Islet precursor cell (in vitro differentiated cells): ENCODE measurements at regions not wholly inside any gene's neighbourhood (a gene's known extent, or its start where the extent isn't known, plus 50 kb on each side); places are given as distances from the start of the nearest gene placed in this dataset.
"Not testable (repeated sequence)": the region's sequence is repeated elsewhere in the genome, so short reads cannot be mapped to it uniquely, and the experiment has no call there.

ENCODE experiments used
- DNase-seq: peaks from one replicate; pipeline ENCODE4 v3.0.0-alpha.2; 2018

- no peak for DNase-seq
Measured at GRCh38 chr14:52202151-52202550, 65.3 kb upstream of the PTGDR start.

DNA sequence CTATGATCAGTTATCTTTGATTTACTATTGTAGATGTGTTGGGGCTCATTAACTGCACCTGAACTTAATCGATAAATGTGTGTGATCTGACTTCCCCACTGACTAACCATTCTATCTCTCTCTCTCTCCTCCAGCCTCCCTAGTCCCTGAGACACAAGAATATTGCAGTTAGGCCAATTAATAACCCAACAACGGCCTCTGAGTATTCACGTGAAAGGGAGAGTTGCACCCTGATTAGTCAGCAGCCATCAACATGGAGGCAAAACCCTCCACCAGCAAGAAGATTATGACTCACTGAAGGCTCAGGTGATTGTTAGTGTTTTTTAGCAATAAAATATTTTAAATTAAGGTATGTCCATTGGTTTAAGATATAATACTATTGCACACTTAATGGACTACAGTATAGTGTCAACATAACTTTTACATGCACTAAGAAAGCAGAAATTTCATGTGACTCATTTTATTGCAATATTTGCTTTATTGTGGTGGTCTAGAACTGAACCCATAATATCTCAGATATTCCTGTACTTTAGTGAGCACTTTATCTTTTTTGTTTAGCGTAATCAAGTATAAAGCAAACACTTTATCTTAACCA is 77.1 kb upstream of the PTGDR start:
- no peak for DNase-seq

GRCh38 chr14:52189325-52189724 is 78.2 kb upstream of the PTGDR start:
- DNase-seq = no peak

DNA sequence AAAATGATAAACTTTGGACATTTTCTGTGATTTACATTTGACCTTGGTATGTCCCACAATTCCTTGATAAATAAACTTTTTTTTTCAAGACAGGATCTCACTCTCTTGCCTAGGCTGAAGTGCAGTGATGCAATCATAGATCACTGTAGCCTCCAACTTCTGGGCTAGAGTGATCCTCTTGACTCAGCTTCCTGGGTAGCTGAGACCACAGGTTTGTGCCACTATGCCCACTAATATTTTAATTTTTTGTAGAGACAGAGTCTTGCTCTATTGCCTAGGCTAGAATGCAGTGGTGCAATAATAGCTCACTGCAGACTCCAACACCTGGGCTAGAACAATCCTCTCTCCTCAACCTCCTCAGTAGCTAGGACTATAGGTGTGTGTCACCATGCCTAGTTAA is 79.1 kb upstream of the PTGDR start:
- DNase-seq = no peak

GRCh38 chr14:52185178-52185577 is 82.3 kb upstream of the PTGDR start:
- DNase-seq = no peak

DNA sequence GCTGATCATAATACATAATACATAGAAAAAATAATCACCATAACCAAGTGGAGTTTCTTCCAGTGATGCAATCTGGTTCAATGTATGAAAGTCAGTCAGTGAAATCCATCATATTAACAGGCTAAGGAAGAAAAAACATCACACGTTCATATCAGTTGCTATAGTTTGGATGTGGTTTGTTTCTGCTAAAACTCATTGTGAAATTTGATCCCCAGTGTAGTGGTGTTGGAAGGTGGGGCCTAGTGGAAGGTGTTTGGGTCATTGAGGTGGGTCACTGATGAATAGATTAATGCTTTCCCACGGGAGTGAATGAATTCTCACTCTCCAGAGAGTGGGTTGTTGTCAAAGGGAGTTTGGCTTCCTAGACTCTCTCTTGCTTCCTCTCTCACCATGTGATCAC is 84.6 kb upstream of the PTGDR start:
- no peak for DNase-seq

DNA sequence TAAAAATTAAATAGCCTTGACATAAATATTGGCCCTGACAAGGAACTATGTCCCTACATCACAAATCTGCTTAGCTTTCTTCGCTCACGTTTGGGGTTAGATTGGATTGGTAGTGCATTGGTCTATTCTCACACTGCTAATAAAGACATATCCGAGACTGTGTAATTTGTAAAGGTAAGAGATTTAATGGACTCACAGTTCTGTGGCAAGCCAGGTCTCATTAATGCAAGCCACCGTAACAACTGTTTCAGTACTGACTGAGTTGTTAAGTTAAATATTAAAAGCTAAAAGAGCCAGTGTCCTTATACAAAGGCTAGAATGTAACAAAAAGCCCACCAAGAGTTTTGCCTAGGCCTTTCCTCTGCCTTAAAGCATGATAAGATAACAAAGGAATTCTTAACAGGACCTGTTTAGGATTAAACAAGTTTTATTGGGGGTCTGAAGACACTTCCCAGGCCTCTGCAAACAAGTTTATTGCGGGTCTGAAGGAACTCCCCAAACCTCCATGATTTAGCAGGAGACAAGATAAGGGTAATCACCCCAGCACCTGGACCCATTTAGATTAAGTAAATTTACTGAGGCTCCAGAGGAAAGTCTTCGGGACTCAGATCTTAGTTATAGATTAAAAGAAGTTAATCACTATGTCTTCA is 88.2 kb upstream of the PTGDR start:
- no peak for DNase-seq

GRCh38 chr14:52175982-52176502 is 91.5 kb upstream of the PTGDR start:
- DNase-seq = no peak

- not testable (repeated sequence) for DNase-seq
Measured at GRCh38 chr14:52171932-52172331, 95.6 kb upstream of the PTGDR start.

DNA sequence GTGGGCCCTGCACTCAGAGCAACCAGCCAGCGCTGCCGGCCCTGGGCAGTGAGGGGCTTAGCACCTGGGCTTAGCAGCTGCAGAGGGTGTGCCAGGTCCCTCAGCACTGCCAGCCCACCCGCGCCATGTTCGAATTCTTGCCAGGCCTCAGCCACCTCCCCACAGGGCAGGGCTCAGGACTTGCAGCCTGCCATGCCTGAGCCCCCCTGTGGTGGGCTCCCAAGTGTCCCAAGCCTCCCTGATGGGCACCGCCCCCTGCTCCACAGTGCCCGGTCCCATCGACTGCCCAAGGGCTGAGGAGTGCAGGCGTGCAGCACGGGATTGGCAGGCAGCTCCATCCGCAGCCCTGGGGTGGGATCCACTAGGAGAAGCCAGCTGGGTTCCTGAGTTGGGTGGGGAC is 98.0 kb upstream of the NID2 start:
- DNase-seq = no peak

DNA sequence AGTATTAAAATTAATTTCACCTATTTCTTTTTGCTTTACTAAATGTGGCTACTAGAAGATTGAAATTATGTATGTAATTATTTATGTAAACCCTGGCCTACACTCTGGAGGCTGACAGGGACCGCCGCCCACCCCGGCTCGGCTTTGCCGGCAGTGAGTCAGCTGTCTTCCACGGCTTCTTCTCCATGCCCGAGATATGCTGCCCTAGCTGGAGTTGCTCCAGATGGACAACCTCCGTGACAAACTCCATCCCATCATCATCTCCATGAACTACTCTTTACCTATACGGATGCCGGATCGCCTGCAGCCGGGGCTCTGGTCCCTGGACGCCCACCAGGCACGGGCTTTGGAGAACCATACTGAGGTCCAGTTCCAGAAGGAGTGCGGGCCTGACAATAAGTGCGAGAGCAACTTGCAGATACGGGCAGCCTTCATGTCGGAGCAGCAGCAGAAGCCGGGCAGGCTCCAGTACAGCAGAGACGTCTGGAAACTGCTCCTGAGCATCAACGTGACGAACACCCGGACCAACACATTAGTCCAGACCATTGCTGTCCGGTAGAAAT is 86.9 kb upstream of the NID2 start:
- no peak for DNase-seq

DNA sequence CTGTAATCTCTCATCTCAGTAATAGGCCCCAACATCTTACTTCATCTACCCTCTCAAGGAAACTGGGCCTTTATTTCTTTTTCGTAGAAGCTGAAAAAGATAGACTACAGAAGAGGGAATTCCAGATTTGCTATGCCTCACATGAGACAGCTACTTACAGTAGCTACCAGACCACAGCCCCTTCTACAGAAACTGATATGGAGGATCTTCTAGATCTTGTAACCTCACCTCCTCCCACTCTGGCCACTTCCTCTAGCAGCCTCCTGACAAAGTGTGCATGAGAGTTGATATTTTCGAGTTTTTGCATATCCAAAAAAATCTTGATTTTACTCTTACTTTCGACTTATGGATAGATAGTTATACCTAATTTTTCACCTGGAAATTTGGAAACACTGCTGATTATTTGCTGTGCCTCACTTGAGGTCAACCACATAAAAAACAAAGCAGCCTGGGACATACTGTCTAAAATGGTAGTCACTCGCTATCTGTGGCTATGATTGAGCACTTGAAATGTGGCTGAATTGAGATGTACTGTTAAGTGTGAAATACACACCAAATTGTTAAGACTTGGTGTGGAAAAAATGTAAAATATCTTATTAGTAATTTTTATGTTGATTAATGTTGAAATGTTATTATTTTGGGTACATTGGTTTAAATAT is 86.3 kb upstream of the NID2 start:
- no peak for DNase-seq

- DNase-seq = no peak
Measured at GRCh38 chr14:52153939-52154338, 85.1 kb upstream of the NID2 start.

GRCh38 chr14:52150162-52150561 is 81.3 kb upstream of the NID2 start:
- no peak for DNase-seq

GRCh38 chr14:52148371-52148770 is 79.5 kb upstream of the NID2 start:
- DNase-seq = no peak

DNA sequence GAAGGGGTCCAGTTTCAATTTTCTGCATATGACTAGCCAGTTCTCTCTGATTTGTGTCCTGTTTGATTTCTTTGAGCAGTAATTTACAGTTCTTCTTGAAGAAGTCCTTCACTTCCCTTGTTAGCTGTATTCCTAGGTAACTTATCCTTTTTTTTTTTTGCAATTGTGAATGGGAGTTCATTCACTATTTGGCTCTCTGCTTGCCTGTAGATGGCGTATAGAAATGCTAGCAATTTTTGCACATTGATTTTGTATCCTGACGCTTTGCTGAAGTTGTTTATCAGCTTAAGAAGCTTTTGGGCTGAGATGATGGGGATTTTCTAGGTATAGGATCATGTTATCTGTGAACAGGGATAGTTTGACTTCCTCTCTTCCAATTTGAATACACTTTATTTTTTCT is 77.6 kb upstream of the NID2 start:
- no peak for DNase-seq

DNA sequence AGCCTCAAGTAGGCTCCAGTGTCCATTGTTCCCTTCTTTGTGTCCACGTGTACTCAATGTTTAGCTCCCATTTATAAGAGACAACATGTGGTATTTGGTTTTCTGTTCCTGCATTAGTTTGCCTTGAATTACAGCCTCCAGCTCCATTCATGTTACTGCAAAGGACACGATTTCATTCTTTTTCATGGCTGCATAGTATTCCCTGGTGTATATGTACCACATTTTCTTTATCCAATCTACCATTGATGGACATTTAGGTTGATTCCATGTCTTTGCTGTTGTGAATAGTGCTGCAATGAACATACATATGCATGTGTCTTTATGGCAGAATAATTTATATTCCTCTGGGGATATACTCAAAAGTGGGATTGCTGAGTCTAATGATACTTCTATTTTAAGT is 75.2 kb upstream of the NID2 start:
- not testable (repeated sequence) for DNase-seq

DNA sequence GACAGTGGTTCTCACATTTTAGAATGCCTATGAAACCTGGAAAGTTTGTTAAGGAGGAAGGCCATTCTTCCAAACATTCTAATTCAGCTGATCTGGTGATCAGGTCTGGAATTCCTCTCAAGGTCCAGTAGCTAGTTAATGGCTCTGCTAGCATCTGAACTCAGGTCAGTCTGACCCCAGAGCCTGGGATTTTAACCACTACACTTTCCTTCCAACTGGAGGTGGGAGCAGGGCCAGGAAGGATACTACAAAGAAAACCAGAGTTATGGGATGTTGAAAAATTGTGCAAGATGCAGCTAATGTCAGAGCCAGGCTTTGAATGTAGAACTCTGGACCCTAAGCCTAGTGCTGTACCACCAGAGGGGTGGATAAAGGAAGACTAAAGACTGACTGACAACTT is 73.6 kb upstream of the NID2 start:
- no peak for DNase-seq

DNA sequence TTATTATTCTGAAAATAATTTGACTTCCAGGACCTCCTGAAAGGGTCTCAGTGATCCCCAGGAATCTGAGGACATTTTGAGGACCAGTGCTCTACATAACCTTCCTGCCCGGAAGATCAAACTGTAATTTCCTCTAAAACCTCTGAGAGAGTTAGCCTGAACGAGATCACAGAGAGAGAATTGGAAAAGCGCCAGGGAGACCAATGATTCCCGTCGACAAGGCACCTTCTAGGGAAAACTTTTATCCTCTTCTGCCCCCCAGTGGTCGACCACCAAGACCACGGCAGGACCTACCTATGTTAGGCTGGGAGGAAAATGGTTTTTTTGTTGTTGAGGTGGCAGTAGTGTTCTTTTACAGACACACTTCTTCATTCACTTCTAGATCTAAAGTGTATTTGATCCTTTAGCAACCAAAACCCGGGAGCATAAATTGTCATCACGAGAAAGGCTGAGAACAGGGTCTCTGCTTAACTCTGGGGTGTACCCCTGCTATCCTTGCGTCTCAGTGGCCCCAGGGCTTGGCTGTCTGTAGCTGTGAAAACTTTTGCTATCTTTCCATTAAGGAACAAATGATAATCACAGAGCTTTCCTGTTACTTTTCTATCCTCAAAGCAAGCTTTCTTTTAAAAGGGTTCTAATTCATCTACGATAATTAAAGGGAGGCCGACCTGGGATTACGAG is 62.9 kb upstream of the NID2 start:
- peak; percentile 90 for DNase-seq

GRCh38 chr14:52129721-52130120 is 60.9 kb upstream of the NID2 start:
- no peak for DNase-seq

GRCh38 chr14:52125885-52126284 is 57.0 kb upstream of the NID2 start:
- no peak for DNase-seq

DNA sequence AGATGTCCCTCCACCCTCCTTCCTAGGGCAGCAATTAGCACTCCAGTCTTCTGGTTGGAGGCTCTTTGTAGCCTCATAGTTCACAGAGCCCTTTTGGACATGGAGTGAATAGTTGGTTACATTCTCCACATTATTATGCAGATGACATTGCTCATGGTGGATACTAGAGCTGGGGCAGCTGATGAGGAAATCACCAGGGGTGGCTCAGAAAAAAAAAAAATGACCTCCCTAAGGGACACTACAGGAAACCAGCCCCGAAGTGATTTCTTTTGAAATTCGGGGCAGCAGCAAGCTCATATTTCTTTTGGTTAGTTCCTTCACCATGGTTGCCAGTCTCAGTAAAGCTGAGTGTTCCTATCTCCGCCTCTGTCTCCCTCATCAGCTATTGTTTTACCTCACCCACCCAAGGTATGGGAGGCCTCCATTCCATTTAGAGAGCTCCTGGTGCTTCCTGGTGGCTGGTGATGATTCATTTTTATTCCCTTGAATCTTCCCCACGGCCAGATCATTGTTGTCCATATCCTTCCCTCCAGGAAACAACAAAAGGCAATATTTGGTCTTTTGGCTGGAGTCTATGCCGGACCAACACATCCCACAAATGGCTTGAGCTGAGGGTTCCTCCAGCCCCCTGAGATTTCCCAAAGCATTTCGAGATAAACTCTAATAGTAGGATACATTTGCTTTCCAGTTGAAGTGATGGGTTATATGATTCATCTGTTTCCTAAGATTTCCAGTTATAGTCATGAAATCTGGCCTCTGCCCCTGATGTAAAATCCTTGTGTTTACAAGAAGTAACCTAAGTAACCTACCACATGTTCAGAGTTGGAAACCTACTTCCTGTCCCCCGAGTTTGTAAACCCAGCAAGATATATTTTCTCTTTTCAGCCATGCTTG is 56.2 kb upstream of the NID2 start:
- DNase-seq = peak; percentile 57
